ENCODE measurements at regions not wholly inside any gene's neighbourhood (a gene's known extent, or its start where the extent isn't known, plus 50 kb on each side); places are given as distances from the start of the nearest gene placed in this dataset.
"Not testable (repeated sequence)": the region's sequence is repeated elsewhere in the genome, so short reads cannot be mapped to it uniquely, and the experiment has no call there.

GRCh38 chr20:26010224-26010941, 313.7 kb upstream of the ZNF337 start:
- H3K79me2 ChIP-seq (ENCODE audit: control insufficient read depth, low read length); H4K20me1 ChIP-seq (ENCODE audit: control insufficient read depth, insufficient read depth, low read depth, low read length); H3K36me3 ChIP-seq (ENCODE audit: control insufficient read depth, low read length); H3K9me2 ChIP-seq (replicated peaks; ENCODE audit: control insufficient read depth, low read length); H3F3A ChIP-seq (ENCODE audit: control insufficient read depth, insufficient read depth); H3K9me3 ChIP-seq (ENCODE audit: control insufficient read depth, insufficient read depth, low read length); H3K27me3 ChIP-seq (ENCODE audit: control insufficient read depth, low read length); H3K4me1 ChIP-seq (ENCODE audit: control insufficient read depth, low read length); H3K27ac ChIP-seq (ENCODE audit: low read depth, low read length): not testable (repeated sequence)
- Histone ChIP-seq H3K4me3 (ENCODE audit: low read length) (peak overlapping the region; percentile 74), H3K4me2 (ENCODE audit: low read length) (peak overlapping the region; percentile 53)

DNA sequence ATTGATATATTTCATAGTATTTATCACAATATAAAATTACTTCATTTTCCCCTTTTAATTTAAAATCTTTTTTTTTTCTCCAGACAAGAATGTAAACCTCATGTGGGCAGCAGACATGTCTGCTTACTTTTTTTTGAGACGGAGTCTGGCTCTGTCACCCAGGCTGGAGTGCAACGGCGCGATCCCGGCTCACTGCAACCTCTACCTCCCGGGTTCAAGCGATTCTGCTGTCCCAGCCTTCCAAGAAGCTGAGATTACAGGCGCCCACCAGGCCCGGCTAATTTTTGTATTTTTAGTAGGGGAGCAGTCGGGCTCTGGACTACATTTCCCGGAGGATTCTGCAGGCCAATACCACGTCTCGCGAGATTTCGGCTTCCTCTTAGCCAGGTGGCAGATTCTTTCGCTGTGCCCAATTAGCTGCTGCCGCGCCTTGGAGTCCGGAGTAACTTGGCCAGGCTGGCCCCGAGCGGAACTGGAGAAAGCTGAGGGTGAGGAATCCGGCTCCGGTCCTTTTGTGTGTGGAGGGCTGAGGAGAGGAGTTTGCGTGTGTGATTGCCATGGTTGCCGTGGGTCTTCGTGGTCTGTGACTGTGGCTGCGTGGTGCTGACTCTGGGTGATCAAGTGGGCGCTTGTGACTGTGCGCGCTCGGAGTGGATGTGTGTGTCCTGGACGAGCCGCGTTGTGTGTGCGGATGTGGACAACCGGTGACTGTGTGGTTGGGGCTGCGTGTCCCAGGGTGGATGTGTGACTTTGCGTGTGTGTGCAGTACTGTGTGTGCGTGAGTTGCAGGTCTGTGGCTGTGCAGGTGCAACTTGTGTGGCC, 313.0 kb upstream of the ZNF337 start:
- not testable (repeated sequence) for H3F3A ChIP-seq (ENCODE audit: control insufficient read depth, insufficient read depth); H3K27me3 ChIP-seq (ENCODE audit: control insufficient read depth, low read length); H3K4me1 ChIP-seq (ENCODE audit: control insufficient read depth, low read length); H3K79me2 ChIP-seq (ENCODE audit: control insufficient read depth, low read length); H4K20me1 ChIP-seq (ENCODE audit: control insufficient read depth, insufficient read depth, low read depth, low read length); H3K36me3 ChIP-seq (ENCODE audit: control insufficient read depth, low read length); H3K27ac ChIP-seq (ENCODE audit: low read depth, low read length); H3K9me2 ChIP-seq (replicated peaks; ENCODE audit: control insufficient read depth, low read length); H3K9me3 ChIP-seq (ENCODE audit: control insufficient read depth, insufficient read depth, low read length)
- H3K4me3 ChIP-seq (ENCODE audit: low read length) = peak overlapping the region; percentile 74
- H3K4me2 ChIP-seq (ENCODE audit: low read length) = peak overlapping the region; percentile 53

DNA sequence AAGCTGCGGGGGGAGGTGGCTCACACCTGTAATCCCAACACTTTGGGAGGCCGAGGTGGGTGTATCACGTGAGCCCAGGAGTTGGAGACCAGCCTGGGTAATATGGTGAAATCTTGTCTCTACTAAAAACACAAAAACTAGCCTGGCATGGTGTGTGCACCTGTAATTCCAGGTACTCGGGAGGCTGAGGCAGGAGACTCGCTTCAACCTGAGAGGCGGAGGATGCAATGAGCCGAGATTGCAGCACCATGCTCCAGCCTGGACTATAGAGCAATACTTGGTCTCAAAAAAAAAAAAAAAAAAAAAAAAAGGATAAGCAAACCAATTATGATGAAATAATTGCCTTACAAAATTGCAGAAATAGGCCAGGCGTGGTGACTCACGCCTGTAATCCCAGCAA, 311.4 kb upstream of the ZNF337 start:
- not testable (repeated sequence) for H3K9me2 ChIP-seq (replicated peaks; ENCODE audit: control insufficient read depth, low read length); H3K4me3 ChIP-seq (ENCODE audit: low read length)

GRCh38 chr20:26006164-26006563, 309.5 kb upstream of the ZNF337 start:
- not testable (repeated sequence) for H3K9me3 ChIP-seq (ENCODE audit: control insufficient read depth, insufficient read depth, low read length); H3K79me2 ChIP-seq (ENCODE audit: control insufficient read depth, low read length); H3K4me1 ChIP-seq (ENCODE audit: control insufficient read depth, low read length); H3K4me2 ChIP-seq (ENCODE audit: low read length); H3F3A ChIP-seq (ENCODE audit: control insufficient read depth, insufficient read depth); H3K27ac ChIP-seq (ENCODE audit: low read depth, low read length); H3K27me3 ChIP-seq (ENCODE audit: control insufficient read depth, low read length); H3K9me2 ChIP-seq (replicated peaks; ENCODE audit: control insufficient read depth, low read length); H4K20me1 ChIP-seq (ENCODE audit: control insufficient read depth, insufficient read depth, low read depth, low read length); H3K4me3 ChIP-seq (ENCODE audit: low read length); H3K36me3 ChIP-seq (ENCODE audit: control insufficient read depth, low read length)

More for the DNA sequence above, 311.4 kb upstream of the ZNF337 start:
- not testable (repeated sequence) for H3F3A ChIP-seq (ENCODE audit: control insufficient read depth, insufficient read depth); H3K27ac ChIP-seq (ENCODE audit: low read depth, low read length); H3K4me2 ChIP-seq (ENCODE audit: low read length); H4K20me1 ChIP-seq (ENCODE audit: control insufficient read depth, insufficient read depth, low read depth, low read length); H3K27me3 ChIP-seq (ENCODE audit: control insufficient read depth, low read length); H3K9me3 ChIP-seq (ENCODE audit: control insufficient read depth, insufficient read depth, low read length); H3K79me2 ChIP-seq (ENCODE audit: control insufficient read depth, low read length); H3K4me1 ChIP-seq (ENCODE audit: control insufficient read depth, low read length); H3K36me3 ChIP-seq (ENCODE audit: control insufficient read depth, low read length)

DNA sequence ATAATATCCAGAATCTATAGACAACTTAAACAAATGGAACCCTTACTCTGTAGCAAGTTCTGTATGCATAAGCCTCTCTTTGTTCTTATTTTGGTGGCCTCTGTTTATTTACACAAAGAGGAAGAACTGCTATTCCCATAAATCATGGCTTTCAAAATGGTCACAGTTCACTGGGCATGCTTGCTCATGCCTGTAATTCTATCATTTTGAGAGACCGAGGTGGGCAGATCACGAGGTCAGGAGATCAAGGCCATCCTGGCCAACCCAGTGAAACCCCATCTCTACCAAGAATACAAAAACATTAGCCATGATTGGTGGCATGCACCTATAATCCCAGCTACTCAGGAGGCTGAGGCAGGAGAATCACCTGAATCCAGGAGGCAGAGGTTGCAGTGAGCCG, 307.3 kb upstream of the ZNF337 start:
- H3F3A ChIP-seq (ENCODE audit: control insufficient read depth, insufficient read depth); H3K79me2 ChIP-seq (ENCODE audit: control insufficient read depth, low read length); H3K4me3 ChIP-seq (ENCODE audit: low read length); H3K9me3 ChIP-seq (ENCODE audit: control insufficient read depth, insufficient read depth, low read length); H3K9me2 ChIP-seq (replicated peaks; ENCODE audit: control insufficient read depth, low read length); H4K20me1 ChIP-seq (ENCODE audit: control insufficient read depth, insufficient read depth, low read depth, low read length); H3K36me3 ChIP-seq (ENCODE audit: control insufficient read depth, low read length); H3K4me2 ChIP-seq (ENCODE audit: low read length); H3K27me3 ChIP-seq (ENCODE audit: control insufficient read depth, low read length); H3K27ac ChIP-seq (ENCODE audit: low read depth, low read length); H3K4me1 ChIP-seq (ENCODE audit: control insufficient read depth, low read length): not testable (repeated sequence)

GRCh38 chr20:25997367-25998038, 300.9 kb upstream of the ZNF337 start:
- H3K4me2 ChIP-seq (ENCODE audit: low read length); H3K36me3 ChIP-seq (ENCODE audit: control insufficient read depth, low read length); H3K9me3 ChIP-seq (ENCODE audit: control insufficient read depth, insufficient read depth, low read length); H3K4me3 ChIP-seq (ENCODE audit: low read length); H3K27me3 ChIP-seq (ENCODE audit: control insufficient read depth, low read length); H4K20me1 ChIP-seq (ENCODE audit: control insufficient read depth, insufficient read depth, low read depth, low read length); H3K9me2 ChIP-seq (replicated peaks; ENCODE audit: control insufficient read depth, low read length); H3K27ac ChIP-seq (ENCODE audit: low read depth, low read length); H3K79me2 ChIP-seq (ENCODE audit: control insufficient read depth, low read length); H3F3A ChIP-seq (ENCODE audit: control insufficient read depth, insufficient read depth); H3K4me1 ChIP-seq (ENCODE audit: control insufficient read depth, low read length): not testable (repeated sequence)
